Heart left ventricle (tissue), 13 donors: ENCODE measurements at regions not wholly inside any gene's neighbourhood (a gene's known extent, or its start where the extent isn't known, plus 50 kb on each side); places are given as distances from the start of the nearest gene placed in this dataset.

Experiments used
- CTCF ChIP-seq, 12 donors: fragments of 200-600 bp; sonication (generic) in 4 of 12; IDR thresholded peaks; one replicate each; pipeline versions ENCODE4 v1.5.0 to v1.8.0; 2018 to 2022; ENCODE audit warnings: antibody characterized with exemption in 12 of 12, mild to moderate bottlenecking in 5 of 12
- POLR2A ChIP-seq, 2 donors: fragments of 450-650 bp; IDR thresholded peaks; one replicate each; pipeline ENCODE4 v1.6.1; 2017; ENCODE audit warnings: antibody characterized with exemption in 2 of 2, mild to moderate bottlenecking in 2 of 2, moderate library complexity in 2 of 2
- donor health status: ischemic (EF 13 %, LVEDD 7.1; RV severe dilation, severe dysfunction).
- donor health status: DM: no; HTN: yes; CAD: no.
- donor health status: DM: no; HTN: no; CAD: no.
- donor health status: ischemic (EF 25% LVEDD 6.9; RV normal size, moderate dysfunction).
- donor health status: ischemic (EF 25% LVEDD 5.7; RV mildly dilated, moderate dysfunction).
- donor health status: ischemic (EF 35%, LVEDD 5.7; RV mildly dilated, moderate dysfunction).
- donor health status: nonischemic (EF 11% LVEDD 7.7; RV severe dilation, severe dysfunction).
- donor health status: DM: yes; HTN: yes; CAD: no.
- donor health status: PGD.
- donor health status: ischemic (EF 29% LVEDD 5.4; RV normal size, mild dysfunction).
- donor health status: nonischemic (EF 23%, LVEDD 6.1; RV moderate dilation, normal function).

DNA sequence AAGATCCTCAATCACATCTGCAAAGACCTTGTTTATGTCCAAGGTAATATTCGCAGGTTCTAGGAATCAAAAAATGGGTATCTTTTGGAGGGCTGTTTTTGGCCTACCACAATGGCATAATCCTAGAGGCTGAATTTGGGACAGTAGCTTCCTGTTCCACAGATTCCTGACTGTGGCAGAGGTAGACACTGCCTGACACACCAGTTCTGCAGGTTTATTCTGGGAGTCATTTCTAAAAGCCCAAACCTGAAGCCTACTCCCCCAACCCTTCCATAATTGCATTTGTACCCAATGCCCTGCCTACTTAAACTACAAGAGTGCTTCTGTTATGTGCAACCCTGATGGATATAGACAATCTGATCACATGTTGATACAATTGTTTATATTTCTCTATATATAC lies 378.9 kb downstream of the PCNX1 start:
- TF ChIP-seq CTCF (IDR thresholded peaks at IDR 0.05) (no peak), POLR2A (IDR thresholded peaks at IDR 0.05) (no peak)
